Common myeloid progenitor, CD34-positive (primary cell): ENCODE measurements at regions not wholly inside any gene's neighbourhood (a gene's known extent, or its start where the extent isn't known, plus 50 kb on each side); places are given as distances from the start of the nearest gene placed in this dataset.

Experiments used
- CTCF ChIA-PET: fragments of 350-600 bp; sonication (Branson Sonifier 250); formaldehyde crosslinking; loops from one replicate; lab custom pipeline; 2021; ENCODE audit warnings: antibody characterized with exemption; lab: Charles Lee
- POLR2A ChIA-PET: fragments of 350-600 bp; sonication (Branson Sonifier 250); formaldehyde crosslinking; loops from one replicate; lab custom pipeline; 2021; ENCODE audit warnings: antibody characterized with exemption; lab: Charles Lee
- DNase-seq, 3 donors: peaks; one replicate each; pipeline versions ENCODE4 v3.0.0 to v3.0.0-alpha.2; 2013
- H3K27ac ChIP-seq, 2 experiments: 1 replicate in 1 of 2; 2 replicates in 1 of 2; pipeline ENCODE4 v1.7.0; 2013; ENCODE audit warnings: inconsistent platforms in 2 of 2, low read length in 2 of 2, mild to moderate bottlenecking in 2 of 2, low read depth in 1 of 2, moderate library complexity in 1 of 2; ENCODE audit not compliant: severe bottlenecking in 2 of 2, insufficient read depth in 1 of 2, poor library complexity in 1 of 2
- H3K27me3 ChIP-seq, 5 experiments: replicated peaks in 2 of 5; 1 replicate in 3 of 5; 2 replicates in 2 of 5; pipeline versions ENCODE4 v1.6.1 to v1.7.0; 2013; ENCODE audit warnings: low read length in 4 of 5, mild to moderate bottlenecking in 2 of 5, moderate library complexity in 2 of 5, inconsistent platforms in 1 of 5; ENCODE audit not compliant: insufficient read depth in 5 of 5, control insufficient read depth in 4 of 5
- H3K36me3 ChIP-seq, 4 experiments: 1 replicate in 2 of 4; 2 replicates in 2 of 4; pipeline versions ENCODE4 v1.6.1 to v1.7.0; 2013; ENCODE audit warnings: low read length in 3 of 4, control low read depth in 1 of 4, mild to moderate bottlenecking in 1 of 4; ENCODE audit not compliant: control insufficient read depth in 4 of 4, insufficient read depth in 4 of 4
- H3K4me1 ChIP-seq, 4 experiments: 1 replicate in 3 of 4; 2 replicates in 1 of 4; pipeline versions ENCODE4 v1.6.1 to v1.7.1; 2013; ENCODE audit warnings: low read length in 3 of 4, mild to moderate bottlenecking in 3 of 4, control low read depth in 1 of 4, inconsistent platforms in 1 of 4, moderate library complexity in 1 of 4; ENCODE audit not compliant: control insufficient read depth in 4 of 4, insufficient read depth in 4 of 4; ENCODE audit errors: control extremely low read depth in 1 of 4
- H3K4me3 ChIP-seq, 7 experiments: 1 replicate in 4 of 7; 2 replicates in 3 of 7; pipeline versions ENCODE4 v1.5.1 to v1.7.0; 2013; ENCODE audit warnings: mild to moderate bottlenecking in 7 of 7, low read length in 6 of 7, moderate library complexity in 6 of 7, inconsistent platforms in 2 of 7, low read depth in 2 of 7, control low read depth in 1 of 7; ENCODE audit not compliant: insufficient read depth in 4 of 7, control insufficient read depth in 1 of 7; ENCODE audit errors: extremely low read depth in 1 of 7
- H3K9me3 ChIP-seq, 5 experiments: 1 replicate in 4 of 5; 2 replicates in 1 of 5; pipeline versions ENCODE4 v1.6.1 to v1.7.1; 2013; ENCODE audit warnings: low read length in 4 of 5, mild to moderate bottlenecking in 2 of 5, inconsistent platforms in 1 of 5, low read depth in 1 of 5, moderate library complexity in 1 of 5; ENCODE audit not compliant: control insufficient read depth in 4 of 5, insufficient read depth in 2 of 5; ENCODE audit errors: control extremely low read depth in 1 of 5
- WGBS: methylation state at CpG from one replicate; pipeline ENCODE4 v1.1.5; 2013; ENCODE audit not compliant: insufficient coverage; 5-methylcytosine and 5-hydroxymethylcytosine counted together

- 98% methylated on average over 7 of the region's 9 CpGs for WGBS
- POLR2A ChIA-PET = no interaction called here
- Histone ChIP-seq H3K36me3 (no peaks in the 10 kb centered on the region), H3K27ac (no peak overlapping the region), H3K9me3 (peaks cover 0 to 3% (median 0%) of the 10 kb centered on the region in 5 experiments), H3K4me1 (no peaks in the 10 kb centered on the region), H3K27me3 (no peaks in the 10 kb centered on the region), H3K4me3 (no peak overlapping the region)
- DNase-seq = no peak
- CTCF ChIA-PET = no interaction called here
Observed at GRCh38 chr17:71378036-71378435, 742.8 kb upstream of the SOX9 start.

GRCh38 chr17:71378741-71379140 is 742.1 kb upstream of the SOX9 start:
- POLR2A ChIA-PET = no interaction called here
- Histone ChIP-seq H3K27me3 (no peaks in the 10 kb centered on the region), H3K36me3 (no peaks in the 10 kb centered on the region), H3K27ac (no peak overlapping the region), H3K4me1 (no peaks in the 10 kb centered on the region), H3K4me3 (no peak overlapping the region), H3K9me3 (peaks cover 0 to 3% (median 0%) of the 10 kb centered on the region in 5 experiments)
- CTCF ChIA-PET = no interaction called here
- 75% methylated on average over 1 of the region's 3 CpGs for WGBS
- DNase-seq = no peak

- H3K4me3 ChIP-seq = no peak overlapping the region
- no peaks in the 10 kb centered on the region for H3K27me3 ChIP-seq
- no peak overlapping the region for H3K27ac ChIP-seq
- DNase-seq = no peak
- H3K9me3 ChIP-seq = peaks cover 0 to 3% (median 0%) of the 10 kb centered on the region in 5 experiments
- ChIA-PET CTCF (no interaction called here), POLR2A (no interaction called here)
- no peaks in the 10 kb centered on the region for H3K36me3 ChIP-seq
- H3K4me1 ChIP-seq = no peaks in the 10 kb centered on the region
Observed at GRCh38 chr17:71379512-71379911, 741.3 kb upstream of the SOX9 start.

GRCh38 chr17:71380535-71380934 is 740.3 kb upstream of the SOX9 start:
- POLR2A ChIA-PET = no interaction called here

GRCh38 chr17:71380936-71381335 is 739.9 kb upstream of the SOX9 start:
- Histone ChIP-seq H3K4me1 (no peaks in the 10 kb centered on the region), H3K27me3 (no peaks in the 10 kb centered on the region), H3K4me3 (no peak overlapping the region), H3K27ac (no peak overlapping the region), H3K9me3 (peaks cover 0 to 4% (median 0%) of the 10 kb centered on the region in 5 experiments), H3K36me3 (no peaks in the 10 kb centered on the region)
- DNase-seq = no peak
- CTCF ChIA-PET = no interaction called here
- POLR2A ChIA-PET = no interaction called here
- WGBS = 44% methylated on average over 1 of the region's 2 CpGs

More at GRCh38 chr17:71380535-71380934, 740.3 kb upstream of the SOX9 start:
- Histone ChIP-seq H3K27ac (no peak overlapping the region), H3K4me3 (no peak overlapping the region), H3K27me3 (no peaks in the 10 kb centered on the region), H3K36me3 (no peaks in the 10 kb centered on the region), H3K9me3 (peaks cover 0 to 3% (median 0%) of the 10 kb centered on the region in 5 experiments), H3K4me1 (no peaks in the 10 kb centered on the region)
- CTCF ChIA-PET = no interaction called here
- no peak for DNase-seq
- no CpG with 5 or more reads among the region's 3 CpGs for WGBS

GRCh38 chr17:71383091-71383490 is 737.7 kb upstream of the SOX9 start:
- 100% methylated on average over 1 of the region's 2 CpGs for WGBS
- Histone ChIP-seq H3K36me3 (no peaks in the 10 kb centered on the region), H3K27ac (no peak overlapping the region), H3K27me3 (no peaks in the 10 kb centered on the region), H3K4me3 (no peak overlapping the region), H3K9me3 (peaks cover 0 to 4% (median 0%) of the 10 kb centered on the region in 5 experiments), H3K4me1 (no peaks in the 10 kb centered on the region)
- CTCF ChIA-PET = no interaction called here
- no peak for DNase-seq
- POLR2A ChIA-PET = no interaction called here

GRCh38 chr17:71387456-71387855 is 733.4 kb upstream of the SOX9 start:
- H3K36me3 ChIP-seq = no peaks in the 10 kb centered on the region
- H3K27ac ChIP-seq = no peak overlapping the region
- H3K4me3 ChIP-seq = no peak overlapping the region
- no peaks in the 10 kb centered on the region for H3K4me1 ChIP-seq
- H3K27me3 ChIP-seq = no peaks in the 10 kb centered on the region
- POLR2A ChIA-PET = no interaction called here
- DNase-seq = no peak
- CTCF ChIA-PET = no interaction called here
- H3K9me3 ChIP-seq = peaks cover 0 to 2% (median 0%) of the 10 kb centered on the region in 5 experiments
